Endodermal cell (in vitro differentiated cells): ENCODE measurements at regions not wholly inside any gene's neighbourhood (a gene's known extent, or its start where the extent isn't known, plus 50 kb on each side); places are given as distances from the start of the nearest gene placed in this dataset.

Source experiments
- DNase-seq: peaks from one replicate; pipeline ENCODE4 v3.0.0-alpha.2; 2017
- H3K27ac ChIP-seq: 2 replicates; pipeline ENCODE4 v1.5.1; 2013; ENCODE audit warnings: mild to moderate bottlenecking, low read depth, low read length, moderate library complexity
- H3K27me3 ChIP-seq: 2 replicates; pipeline ENCODE4 v1.6.1; 2013; ENCODE audit warnings: mild to moderate bottlenecking, low read length, moderate library complexity; ENCODE audit not compliant: insufficient read depth, control insufficient read depth, poor library complexity, severe bottlenecking
- H3K36me3 ChIP-seq: 2 replicates; pipeline ENCODE4 v1.7.0; 2013; ENCODE audit warnings: mild to moderate bottlenecking, low read length, moderate library complexity; ENCODE audit not compliant: control insufficient read depth, insufficient read depth
- H3K4me1 ChIP-seq: one replicate; pipeline ENCODE4 v1.7.0; 2013; ENCODE audit warnings: low read length; ENCODE audit not compliant: control insufficient read depth, insufficient read depth
- H3K4me3 ChIP-seq: 2 replicates; pipeline ENCODE4 v1.5.1; 2013; ENCODE audit warnings: mild to moderate bottlenecking, low read length, moderate library complexity
- H3K9ac ChIP-seq: 2 replicates; pipeline ENCODE4 v1.6.1; 2013; ENCODE audit warnings: mild to moderate bottlenecking, low read length, moderate library complexity; ENCODE audit not compliant: poor library complexity, severe bottlenecking; ENCODE audit errors: extremely low read depth
- H3K9me3 ChIP-seq: 2 replicates; pipeline ENCODE4 v1.6.1; 2013; ENCODE audit warnings: mild to moderate bottlenecking, low read length, moderate library complexity; ENCODE audit not compliant: control insufficient read depth
- H3K27ac Mint-ChIP-seq: 2 replicates; pipeline ENCODE4 v1.8.0; 2020; ENCODE audit warnings: mixed read lengths
- H3K27me3 Mint-ChIP-seq: 2 replicates; pipeline ENCODE4 v1.8.0; 2021; ENCODE audit warnings: mild to moderate bottlenecking, mixed read lengths; ENCODE audit not compliant: insufficient read depth
- H3K36me3 Mint-ChIP-seq: 2 replicates; pipeline ENCODE4 v1.8.0; 2020; ENCODE audit warnings: low read depth, mixed read lengths
- H3K4me1 Mint-ChIP-seq: 2 replicates; pipeline ENCODE4 v1.8.0; 2020; ENCODE audit warnings: mixed read lengths
- H3K4me3 Mint-ChIP-seq: 2 replicates; pipeline ENCODE4 v1.8.0; 2020; ENCODE audit warnings: mild to moderate bottlenecking, moderate library complexity, mixed read lengths
- H3K9me3 Mint-ChIP-seq: 2 replicates; pipeline ENCODE4 v1.8.0; 2020; ENCODE audit warnings: mild to moderate bottlenecking, mixed read lengths
- WGBS, 2 experiments: methylation state at CpG; one replicate each; pipeline versions ENCODE4 v1.1.5 to v1.1.7; 2013; ENCODE audit warnings: missing lambda C conversion rate in 2 of 2, mixed read lengths in 1 of 2; ENCODE audit not compliant: insufficient coverage in 1 of 2, insufficient read length in 1 of 2; 5-methylcytosine and 5-hydroxymethylcytosine counted together
- TF ChIP-seq, protein P1 (sequence below): fragments of 200-600 bp; sonication (generic); conservative IDR thresholded peaks from 2 replicates; pipeline ENCODE4 v1.5.0; 2021; ENCODE audit warnings: antibody characterized with exemption, mild to moderate bottlenecking

DNA sequence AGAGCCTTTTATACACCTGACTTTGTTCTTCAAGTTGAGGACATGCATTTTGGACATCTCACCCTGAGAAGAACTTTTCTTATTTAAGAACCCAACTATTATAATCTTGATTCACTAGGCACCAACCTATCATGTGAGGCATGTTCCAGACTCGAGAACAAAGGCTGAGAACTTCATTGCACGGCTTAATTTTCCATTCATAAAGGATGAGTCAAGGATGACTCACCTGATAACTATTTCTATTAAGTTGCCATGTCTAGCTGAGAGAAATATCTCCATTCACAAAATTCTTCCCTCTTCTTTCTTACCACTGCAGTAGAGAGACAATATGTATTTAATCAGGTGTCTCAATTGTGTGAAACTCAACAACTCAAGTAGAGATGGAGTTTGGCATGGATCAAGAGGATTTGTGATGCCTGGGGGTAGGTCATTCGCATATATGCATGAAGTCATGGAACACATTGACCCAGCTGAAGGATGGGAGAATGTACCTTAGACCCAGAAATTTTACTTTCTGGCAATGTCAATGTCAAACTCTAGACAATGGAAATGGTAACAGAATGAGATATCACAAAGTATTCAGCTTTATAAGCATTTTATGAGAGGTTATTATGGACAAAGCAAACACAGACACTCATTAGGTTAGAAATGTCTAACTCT lies 173.2 kb upstream of the PRNP start:
- H3K9ac ChIP-seq = no peak overlapping the region
- no peaks in the 10 kb centered on the region for H3K27me3 ChIP-seq
- Mint-ChIP-seq H3K27ac (no peak overlapping the region), H3K4me1 (peaks cover 6% of the 10 kb centered on the region), H3K4me3 (no peak overlapping the region), H3K36me3 (no peaks in the 10 kb centered on the region), H3K27me3 (no peaks in the 10 kb centered on the region), H3K9me3 (peaks cover 12% of the 10 kb centered on the region)
- peaks cover 8% of the 10 kb centered on the region for H3K9me3 ChIP-seq
- no peak overlapping the region for H3K4me3 ChIP-seq
- DNase-seq = no peak
- TF ChIP-seq, protein P1, sequence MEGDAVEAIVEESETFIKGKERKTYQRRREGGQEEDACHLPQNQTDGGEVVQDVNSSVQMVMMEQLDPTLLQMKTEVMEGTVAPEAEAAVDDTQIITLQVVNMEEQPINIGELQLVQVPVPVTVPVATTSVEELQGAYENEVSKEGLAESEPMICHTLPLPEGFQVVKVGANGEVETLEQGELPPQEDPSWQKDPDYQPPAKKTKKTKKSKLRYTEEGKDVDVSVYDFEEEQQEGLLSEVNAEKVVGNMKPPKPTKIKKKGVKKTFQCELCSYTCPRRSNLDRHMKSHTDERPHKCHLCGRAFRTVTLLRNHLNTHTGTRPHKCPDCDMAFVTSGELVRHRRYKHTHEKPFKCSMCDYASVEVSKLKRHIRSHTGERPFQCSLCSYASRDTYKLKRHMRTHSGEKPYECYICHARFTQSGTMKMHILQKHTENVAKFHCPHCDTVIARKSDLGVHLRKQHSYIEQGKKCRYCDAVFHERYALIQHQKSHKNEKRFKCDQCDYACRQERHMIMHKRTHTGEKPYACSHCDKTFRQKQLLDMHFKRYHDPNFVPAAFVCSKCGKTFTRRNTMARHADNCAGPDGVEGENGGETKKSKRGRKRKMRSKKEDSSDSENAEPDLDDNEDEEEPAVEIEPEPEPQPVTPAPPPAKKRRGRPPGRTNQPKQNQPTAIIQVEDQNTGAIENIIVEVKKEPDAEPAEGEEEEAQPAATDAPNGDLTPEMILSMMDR = no peak
- no peaks in the 10 kb centered on the region for H3K4me1 ChIP-seq
- no peak overlapping the region for H3K27ac ChIP-seq
- H3K36me3 ChIP-seq = no peaks in the 10 kb centered on the region
- WGBS, 2 experiments = 79 to 86% methylated on average over 2 to 3 of the region's 3 CpGs

DNA sequence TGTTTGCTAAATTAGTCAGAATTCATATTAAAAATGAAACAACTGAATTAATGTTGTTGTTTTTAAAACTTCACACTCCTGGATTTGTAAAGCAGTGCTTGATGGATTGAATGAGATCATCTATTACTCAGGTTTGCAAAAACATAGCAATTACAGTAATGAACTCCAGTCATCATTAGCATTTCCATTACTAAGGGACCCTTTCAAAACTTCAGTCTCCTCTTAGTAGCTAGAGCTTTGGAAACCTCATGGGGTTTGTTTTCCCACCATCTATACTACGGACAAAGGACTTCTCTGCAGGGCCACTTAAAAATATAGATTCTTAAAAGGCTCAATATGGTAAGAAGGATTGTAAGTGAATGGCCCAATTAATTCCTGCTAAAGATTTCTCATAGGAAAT lies 174.5 kb upstream of the PRNP start:
- H3K27ac ChIP-seq = no peak overlapping the region
- DNase-seq = no peak
- TF ChIP-seq, protein P1 = no peak
- Mint-ChIP-seq H3K4me3 (no peak overlapping the region), H3K27ac (no peak overlapping the region), H3K27me3 (no peaks in the 10 kb centered on the region), H3K9me3 (peaks cover 12% of the 10 kb centered on the region), H3K36me3 (no peaks in the 10 kb centered on the region), H3K4me1 (no peaks in the 10 kb centered on the region)
- WGBS, 2 experiments = 83% methylated on average over 1 of the region's 1 CpG; no CpG with 5 or more reads in 1 of the 2 experiments
- H3K36me3 ChIP-seq = no peaks in the 10 kb centered on the region
- peaks cover 8% of the 10 kb centered on the region for H3K9me3 ChIP-seq
- H3K4me1 ChIP-seq = no peaks in the 10 kb centered on the region
- no peak overlapping the region for H3K4me3 ChIP-seq
- H3K9ac ChIP-seq = no peak overlapping the region
- no peaks in the 10 kb centered on the region for H3K27me3 ChIP-seq

DNA sequence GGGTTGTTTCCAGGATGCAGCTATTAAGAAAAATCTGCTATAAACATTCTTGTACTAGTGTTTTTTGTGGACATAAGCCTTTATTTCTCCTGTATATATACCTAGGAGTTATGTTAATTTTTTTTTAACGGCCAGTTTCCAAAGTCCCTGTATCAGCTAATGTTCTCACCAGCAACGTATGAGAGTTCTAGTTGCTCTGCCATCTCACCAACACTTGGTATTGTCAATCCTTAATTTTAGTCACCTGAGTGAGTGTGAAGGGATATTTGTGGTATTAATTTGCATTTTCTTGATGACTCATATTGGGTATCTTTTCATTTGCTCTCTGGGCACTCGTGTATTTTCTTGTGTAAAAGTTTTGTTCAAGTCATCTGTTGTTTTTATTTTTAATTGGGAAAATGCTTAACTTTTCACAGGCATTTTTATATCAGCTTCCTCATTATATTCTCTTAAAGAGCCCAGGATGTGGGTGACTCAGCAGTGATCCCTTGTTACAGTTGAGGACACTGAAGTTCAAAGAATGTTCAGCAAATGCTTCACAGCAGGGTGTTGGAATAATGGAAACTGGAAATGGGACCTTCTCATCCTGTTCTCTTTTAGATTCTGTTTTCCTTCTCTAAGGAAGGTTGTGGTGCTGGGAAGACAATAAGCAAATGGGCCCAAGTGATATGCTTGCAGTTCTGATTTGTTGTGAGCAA lies 176.3 kb upstream of the PRNP start:
- 100% methylated on average over 2 of the region's 3 CpGs; no CpG with 5 or more reads in 1 of the 2 experiments for WGBS, 2 experiments
- H3K27ac ChIP-seq = no peak overlapping the region
- no peak for DNase-seq
- no peaks in the 10 kb centered on the region for H3K36me3 Mint-ChIP-seq
- no peaks in the 10 kb centered on the region for H3K4me1 ChIP-seq
- no peak overlapping the region for H3K9ac ChIP-seq
- H3K27ac Mint-ChIP-seq = no peak overlapping the region
- peaks cover 12% of the 10 kb centered on the region for H3K9me3 Mint-ChIP-seq
- no peak overlapping the region for H3K4me3 ChIP-seq
- no peaks in the 10 kb centered on the region for H3K4me1 Mint-ChIP-seq
- no peaks in the 10 kb centered on the region for H3K36me3 ChIP-seq
- H3K9me3 ChIP-seq = peaks cover 8% of the 10 kb centered on the region
- H3K27me3 ChIP-seq = no peaks in the 10 kb centered on the region
- no peaks in the 10 kb centered on the region for H3K27me3 Mint-ChIP-seq
- H3K4me3 Mint-ChIP-seq = no peak overlapping the region
- TF ChIP-seq, protein P1 = no peak
